ENCODE measurements at regions not wholly inside any gene's neighbourhood (a gene's known extent, or its start where the extent isn't known, plus 50 kb on each side); places are given as distances from the start of the nearest gene placed in this dataset.

DNA sequence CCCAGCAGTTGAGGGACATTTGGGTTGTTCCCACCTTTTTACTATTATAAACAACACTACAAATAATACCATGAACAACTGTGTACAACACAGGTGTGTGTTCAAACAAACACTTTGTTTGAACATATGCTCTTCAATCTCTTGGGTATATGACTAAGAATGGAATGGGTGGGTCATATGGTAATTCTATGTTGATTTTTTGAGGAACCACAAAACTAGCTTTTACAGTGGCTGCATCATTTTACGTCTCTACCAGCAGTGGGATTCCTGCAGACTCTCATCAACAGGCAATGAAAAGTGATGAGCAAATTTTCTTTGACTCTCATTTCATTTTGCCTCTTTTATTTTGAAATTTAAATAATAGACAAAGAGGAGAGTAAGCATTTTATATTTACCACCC is 116.9 kb upstream of the KLF14 start:
- peaks cover 3 to 11% (median 5%) of the 10 kb centered on the region in 7 donors for H3K9me3 Mint-ChIP-seq
- H3K27ac ChIP-seq (ENCODE audit: low read depth in 1 of 2, low read length in 2 of 2) = no peak overlapping the region
- H3K79me2 ChIP-seq (ENCODE audit: insufficient read depth, low read length) = no peaks in the 10 kb centered on the region
- no peak overlapping the region for H2AFZ ChIP-seq (ENCODE audit: insufficient read depth, low read depth, low read length, poor library complexity, severe bottlenecking)
- H4K20me1 ChIP-seq (ENCODE audit: insufficient read depth, low read length) = no peaks in the 10 kb centered on the region
- no peaks in the 10 kb centered on the region for H3K36me3 Mint-ChIP-seq
- H3K4me3 Mint-ChIP-seq = no peak overlapping the region
- TF ChIP-seq, protein P1, sequence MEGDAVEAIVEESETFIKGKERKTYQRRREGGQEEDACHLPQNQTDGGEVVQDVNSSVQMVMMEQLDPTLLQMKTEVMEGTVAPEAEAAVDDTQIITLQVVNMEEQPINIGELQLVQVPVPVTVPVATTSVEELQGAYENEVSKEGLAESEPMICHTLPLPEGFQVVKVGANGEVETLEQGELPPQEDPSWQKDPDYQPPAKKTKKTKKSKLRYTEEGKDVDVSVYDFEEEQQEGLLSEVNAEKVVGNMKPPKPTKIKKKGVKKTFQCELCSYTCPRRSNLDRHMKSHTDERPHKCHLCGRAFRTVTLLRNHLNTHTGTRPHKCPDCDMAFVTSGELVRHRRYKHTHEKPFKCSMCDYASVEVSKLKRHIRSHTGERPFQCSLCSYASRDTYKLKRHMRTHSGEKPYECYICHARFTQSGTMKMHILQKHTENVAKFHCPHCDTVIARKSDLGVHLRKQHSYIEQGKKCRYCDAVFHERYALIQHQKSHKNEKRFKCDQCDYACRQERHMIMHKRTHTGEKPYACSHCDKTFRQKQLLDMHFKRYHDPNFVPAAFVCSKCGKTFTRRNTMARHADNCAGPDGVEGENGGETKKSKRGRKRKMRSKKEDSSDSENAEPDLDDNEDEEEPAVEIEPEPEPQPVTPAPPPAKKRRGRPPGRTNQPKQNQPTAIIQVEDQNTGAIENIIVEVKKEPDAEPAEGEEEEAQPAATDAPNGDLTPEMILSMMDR (IDR thresholded peaks at IDR 0.05) = no peak
- peaks cover 7% of the 10 kb centered on the region in 2 donors for H3K9me3 ChIP-seq (replicated peaks in 1 of 2; ENCODE audit: control insufficient read depth in 1 of 2, insufficient read depth in 1 of 2, low read length in 2 of 2)
- H3K4me1 Mint-ChIP-seq = no peaks in the 10 kb centered on the region
- peaks cover 0 to 2% (median 0%) of the 10 kb centered on the region in 3 donors for H3K27me3 Mint-ChIP-seq (ENCODE audit: low read depth in 3 of 3)
- H3K4me2 ChIP-seq (replicated peaks; ENCODE audit: extremely low read depth, low read length, poor library complexity, severe bottlenecking) = no peak overlapping the region
- no peak overlapping the region for H3K4me3 ChIP-seq (replicated peaks in 1 of 3; ENCODE audit: low read depth in 2 of 3, low read length in 3 of 3)
- no CpG with 5 or more reads among the region's 1 CpG for WGBS (ENCODE audit: insufficient coverage)
- no peaks in the 10 kb centered on the region for H3K27me3 ChIP-seq (ENCODE audit: control insufficient read depth in 2 of 2, insufficient read depth in 2 of 2, low read length in 2 of 2)
- intact Hi-C loops (cut with micrococcal nuclease) = no loop called here
- no peak for DNase-seq
- H3K36me3 ChIP-seq (replicated peaks in 1 of 2; ENCODE audit: control insufficient read depth in 1 of 2, insufficient read depth in 2 of 2, low read length in 2 of 2) = no peaks in the 10 kb centered on the region
- no peak overlapping the region for H3K9ac ChIP-seq (ENCODE audit: insufficient read depth, low read length, poor library complexity, severe bottlenecking)
- no peaks in the 10 kb centered on the region for H3K4me1 ChIP-seq (ENCODE audit: control insufficient read depth in 1 of 2, insufficient read depth in 2 of 2, low read length in 2 of 2)
- H3K27ac Mint-ChIP-seq = no peak overlapping the region

DNA sequence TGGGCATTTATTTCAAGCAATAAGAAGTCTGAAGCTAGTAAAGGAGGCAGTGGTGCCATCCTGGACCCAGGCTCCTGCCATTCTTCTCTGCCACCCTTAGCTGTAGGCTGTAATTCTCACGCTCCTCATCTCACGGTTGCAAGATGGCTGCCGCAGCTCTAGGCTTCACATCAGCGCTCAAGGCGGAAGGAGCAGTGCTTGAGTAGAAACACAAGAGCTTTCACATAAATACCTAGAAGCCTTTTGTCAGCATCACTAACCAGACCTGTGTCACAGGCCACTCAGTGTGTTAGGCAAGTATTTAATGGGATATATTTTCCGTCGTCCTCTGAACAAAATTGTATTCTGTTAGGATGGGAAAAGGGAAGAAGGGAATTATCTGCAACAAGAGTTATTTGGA is 118.9 kb upstream of the KLF14 start:
- H3K9me3 Mint-ChIP-seq = peaks cover 19 to 29% (median 24%) of the 10 kb centered on the region in 7 donors

More for the DNA sequence above, 118.9 kb upstream of the KLF14 start:
- H3K27ac ChIP-seq (ENCODE audit: low read depth in 1 of 2, low read length in 2 of 2) = no peak overlapping the region
- H3K4me2 ChIP-seq (replicated peaks; ENCODE audit: extremely low read depth, low read length, poor library complexity, severe bottlenecking) = no peak overlapping the region
- no peaks in the 10 kb centered on the region for H3K4me1 Mint-ChIP-seq
- 100% methylated on average over 3 of the region's 7 CpGs for WGBS (ENCODE audit: insufficient coverage)
- H3K9ac ChIP-seq (ENCODE audit: insufficient read depth, low read length, poor library complexity, severe bottlenecking) = no peak overlapping the region
- TF ChIP-seq, protein P1 (IDR thresholded peaks at IDR 0.05) = no peak
- no peak for DNase-seq
- H3K27me3 Mint-ChIP-seq (ENCODE audit: low read depth in 3 of 3) = peaks cover 0 to 2% (median 2%) of the 10 kb centered on the region in 3 donors
- H3K36me3 Mint-ChIP-seq = peaks cover 0 to 4% of the 10 kb centered on the region in 2 donors
- no peaks in the 10 kb centered on the region for H3K4me1 ChIP-seq (ENCODE audit: control insufficient read depth in 1 of 2, insufficient read depth in 2 of 2, low read length in 2 of 2)
- no peaks in the 10 kb centered on the region for H3K36me3 ChIP-seq (replicated peaks in 1 of 2; ENCODE audit: control insufficient read depth in 1 of 2, insufficient read depth in 2 of 2, low read length in 2 of 2)
- H3K27ac Mint-ChIP-seq = no peak overlapping the region
- H3K4me3 ChIP-seq (replicated peaks in 1 of 3; ENCODE audit: low read depth in 2 of 3, low read length in 3 of 3) = no peak overlapping the region
- H2AFZ ChIP-seq (ENCODE audit: insufficient read depth, low read depth, low read length, poor library complexity, severe bottlenecking) = no peak overlapping the region
- no peaks in the 10 kb centered on the region for H3K79me2 ChIP-seq (ENCODE audit: insufficient read depth, low read length)
- H3K4me3 Mint-ChIP-seq = no peak overlapping the region
- peaks cover 14 to 26% of the 10 kb centered on the region in 2 donors for H3K9me3 ChIP-seq (replicated peaks in 1 of 2; ENCODE audit: control insufficient read depth in 1 of 2, insufficient read depth in 1 of 2, low read length in 2 of 2)
- H3K27me3 ChIP-seq (ENCODE audit: control insufficient read depth in 2 of 2, insufficient read depth in 2 of 2, low read length in 2 of 2) = no peaks in the 10 kb centered on the region
- H4K20me1 ChIP-seq (ENCODE audit: insufficient read depth, low read length) = no peaks in the 10 kb centered on the region
- intact Hi-C loops (cut with micrococcal nuclease) = no loop called here

Measured in CD14-positive monocyte (primary cell).